22Rv1 (cell line): ENCODE measurements at regions not wholly inside any gene's neighbourhood (a gene's known extent, or its start where the extent isn't known, plus 50 kb on each side); places are given as distances from the start of the nearest gene placed in this dataset.
"Not testable (repeated sequence)": the region's sequence is repeated elsewhere in the genome, so short reads cannot be mapped to it uniquely, and the experiment has no call there.

Experiments
- H3K27ac ChIP-seq: fragments of 450-650 bp; 2 replicates; pipeline ENCODE4 v1.5.1; 2017
- CTCF ChIP-seq: fragments of 450-650 bp; IDR thresholded peaks from 2 replicates; pipeline ENCODE4 v1.5.1; 2017; ENCODE audit warnings: mild to moderate bottlenecking
- ZFX ChIP-seq: fragments of 450-650 bp; IDR thresholded peaks from 2 replicates; pipeline ENCODE4 v1.6.1; 2017; ENCODE audit warnings: antibody characterized with exemption, borderline replicate concordance

DNA sequence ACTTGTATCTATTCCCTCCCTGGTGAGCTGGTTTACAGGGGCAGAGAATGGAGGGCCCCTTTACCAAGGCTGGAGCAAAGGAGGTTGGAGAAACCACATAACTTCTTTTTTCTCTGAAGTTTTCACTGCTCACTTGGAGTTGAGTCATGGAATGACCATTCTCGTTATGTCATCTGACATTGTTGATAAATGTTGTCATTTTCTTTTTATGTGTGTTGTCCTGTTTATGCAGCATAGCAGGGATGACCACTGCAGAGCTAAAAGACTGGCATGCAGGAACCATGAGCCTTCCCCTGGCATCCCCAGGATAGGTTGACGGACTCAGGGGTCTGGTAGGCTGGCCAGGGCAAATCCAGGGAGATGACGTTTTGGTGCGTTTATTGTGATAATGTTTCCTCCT is 256.8 kb upstream of the DDHD1 start:
- no peak overlapping the region for H3K27ac ChIP-seq
- TF ChIP-seq CTCF = no peak
- TF ChIP-seq ZFX = no peak

DNA sequence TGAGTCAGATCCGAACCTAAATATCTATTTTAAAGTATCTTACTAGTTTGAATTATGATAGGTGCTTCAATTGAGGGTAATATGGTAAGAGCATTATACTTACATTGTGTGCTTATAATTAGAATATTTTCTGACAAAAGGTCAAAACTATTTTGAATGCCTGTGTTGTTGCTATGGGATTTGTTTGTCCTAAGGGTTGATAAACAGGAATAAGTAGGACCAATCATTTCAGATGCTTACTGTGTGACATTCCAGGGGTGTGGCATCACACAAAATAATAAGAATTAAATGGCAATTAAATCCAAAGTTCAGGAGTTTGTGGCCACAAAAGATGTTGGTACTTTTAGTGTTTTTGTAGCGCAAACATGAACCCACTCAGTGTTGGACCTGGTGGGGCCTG is 256.2 kb upstream of the DDHD1 start:
- TF ChIP-seq CTCF (no peak), ZFX (no peak)
- no peak overlapping the region for H3K27ac ChIP-seq

- no peak overlapping the region for H3K27ac ChIP-seq
- no peak for TF ChIP-seq CTCF
- TF ChIP-seq ZFX = no peak
These were observed 255.2 kb upstream of the DDHD1 start for GRCh38 chr14:53408175-53408879.

DNA sequence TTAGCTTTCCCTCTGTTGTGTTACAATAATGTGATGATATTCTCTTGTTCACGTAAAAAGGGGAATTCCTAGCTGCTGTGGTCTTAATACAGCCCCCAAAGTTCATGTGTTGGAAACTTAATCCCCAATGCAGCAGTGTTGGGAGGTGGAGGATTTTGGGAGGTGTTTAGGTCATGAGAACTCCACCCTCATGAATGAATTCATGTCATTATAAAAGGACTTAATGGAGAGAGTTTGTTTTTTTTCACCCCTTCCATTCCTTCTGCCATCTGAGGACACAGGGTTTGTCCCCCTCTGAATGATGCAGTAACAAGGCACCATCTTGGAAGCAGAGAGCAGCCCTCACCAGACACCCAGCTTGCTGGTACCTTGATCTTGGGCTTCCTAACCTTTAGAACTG is 253.4 kb upstream of the DDHD1 start:
- TF ChIP-seq CTCF (no peak), ZFX (no peak)
- no peak overlapping the region for H3K27ac ChIP-seq

GRCh38 chr14:53401646-53402045 is 248.5 kb upstream of the DDHD1 start:
- TF ChIP-seq ZFX = no peak

GRCh38 chr14:53399057-53399456 is 245.9 kb upstream of the DDHD1 start:
- no peak for TF ChIP-seq ZFX
- TF ChIP-seq CTCF = no peak
- no peak overlapping the region for H3K27ac ChIP-seq

More at GRCh38 chr14:53401646-53402045, 248.5 kb upstream of the DDHD1 start:
- no peak overlapping the region for H3K27ac ChIP-seq

GRCh38 chr14:53398616-53399015 is 245.5 kb upstream of the DDHD1 start:
- H3K27ac ChIP-seq = no peak overlapping the region
- TF ChIP-seq ZFX = no peak
- no peak for TF ChIP-seq CTCF

DNA sequence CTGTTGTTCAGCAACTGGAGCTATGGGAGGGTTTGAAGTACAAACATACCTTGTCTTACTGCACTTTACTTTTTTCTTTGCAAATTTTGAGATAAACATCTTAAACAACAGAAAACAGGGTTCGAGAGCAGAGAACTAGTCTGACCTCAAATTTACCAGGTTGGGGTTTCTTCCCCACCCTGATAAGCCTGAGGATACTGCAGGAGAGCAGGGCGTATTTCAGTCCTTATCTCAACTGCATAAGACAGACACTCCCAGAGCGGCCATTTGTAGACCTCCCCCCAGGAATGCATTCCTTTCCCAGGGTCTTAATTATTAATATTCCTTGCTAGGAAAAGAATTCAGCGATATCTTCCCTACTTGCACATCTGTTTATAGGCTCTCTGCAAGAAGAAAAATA is 242.1 kb upstream of the DDHD1 start:
- not testable (repeated sequence) for H3K27ac ChIP-seq
